BJ (cell line): ENCODE measurements at regions not wholly inside any gene's neighbourhood (a gene's known extent, or its start where the extent isn't known, plus 50 kb on each side); places are given as distances from the start of the nearest gene placed in this dataset.

Experiments used
- CTCF ChIA-PET: fragments of 350-600 bp; formaldehyde crosslinking; extraction: SDS; loops from one replicate; lab custom pipeline; 2021; ENCODE audit warnings: antibody characterized with exemption, inconsistent platforms; lab: Yijun Ruan, JAX
- POLR2A ChIA-PET: fragments of 300-600 bp; sonication (Branson Sonifier 250); formaldehyde crosslinking; extraction: SDS; loops from one replicate; lab custom pipeline; 2021; ENCODE audit warnings: antibody characterized with exemption; lab: Charles Lee
- DNase-seq: peaks from one replicate; pipeline ENCODE4 v3.0.0-alpha.2; 2011; ENCODE audit warnings: low read depth
- H3K27me3 ChIP-seq: 2 replicates; pipeline ENCODE4 v1.6.0; 2011; ENCODE audit warnings: low read length; ENCODE audit not compliant: control insufficient read depth, insufficient read depth
- H3K36me3 ChIP-seq: 2 replicates; pipeline ENCODE4 v1.5.1; 2011; ENCODE audit warnings: low read length; ENCODE audit not compliant: control insufficient read depth, insufficient read depth
- H3K4me3 ChIP-seq: 2 replicates; pipeline ENCODE4 v1.5.1; 2011; ENCODE audit warnings: low read depth, mild to moderate bottlenecking, control low read depth, low read length
- CTCF ChIP-seq: IDR thresholded peaks from 2 replicates; pipeline ENCODE4 v1.5.1; 2011; ENCODE audit warnings: low read depth, mild to moderate bottlenecking, control low read depth, inconsistent platforms, low read length, moderate library complexity; ENCODE audit not compliant: insufficient read depth

- CTCF ChIA-PET: no interaction called here
- no peak for DNase-seq
- H3K36me3 ChIP-seq: no peaks in the 10 kb centered on the region
- no peaks in the 10 kb centered on the region for H3K27me3 ChIP-seq
- POLR2A ChIA-PET: no interaction called here
- H3K4me3 ChIP-seq: no peak overlapping the region
- TF ChIP-seq CTCF: no peak
Measured at GRCh38 chr13:47788844-47789243, 212.2 kb downstream of the SUCLA2 start.

GRCh38 chr13:47774671-47774994 lies 226.4 kb downstream of the SUCLA2 start:
- POLR2A ChIA-PET: interaction anchor here (0.7 kb wide), 1 partner anchor 57 kb away, joined by 3 read pairs; no protein-coding TSS in a partner anchor
- TF ChIP-seq CTCF: no peak
- H3K36me3 ChIP-seq: no peaks in the 10 kb centered on the region
- CTCF ChIA-PET: interaction anchor here (1.1 to 3.3 kb wide), 3 partner anchors 87 to 943 kb away, joined by 3 to 24 read pairs (median 5); no protein-coding TSS in a partner anchor
- no peak for DNase-seq
- H3K4me3 ChIP-seq: no peak overlapping the region
- H3K27me3 ChIP-seq: peaks cover 4% of the 10 kb centered on the region; the same call in 1 of the 2 replicates

GRCh38 chr13:47764817-47765216 lies 236.3 kb downstream of the SUCLA2 start:
- Histone ChIP-seq H3K36me3 (no peaks in the 10 kb centered on the region), H3K27me3 (no peaks in the 10 kb centered on the region), H3K4me3 (no peak overlapping the region)
- no peak for TF ChIP-seq CTCF
- CTCF ChIA-PET: no interaction called here
- DNase-seq: no peak
- POLR2A ChIA-PET: no interaction called here

- H3K4me3 ChIP-seq: no peak overlapping the region
- POLR2A ChIA-PET: no interaction called here
- no peak for TF ChIP-seq CTCF
- H3K27me3 ChIP-seq: no peaks in the 10 kb centered on the region
- no peak for DNase-seq
- CTCF ChIA-PET: interaction anchor here (0.7 kb wide), 1 partner anchor 692 kb away, joined by 3 read pairs; no protein-coding TSS in a partner anchor
- H3K36me3 ChIP-seq: no peaks in the 10 kb centered on the region
Measured at GRCh38 chr13:47757466-47758080, 243.5 kb downstream of the SUCLA2 start.

GRCh38 chr13:47747901-47748300 lies 253.2 kb downstream of the SUCLA2 start:
- no peak for TF ChIP-seq CTCF
- ChIA-PET CTCF (no interaction called here), POLR2A (no interaction called here)
- peaks cover 3% of the 10 kb centered on the region; the same call in 1 of the 2 replicates for H3K27me3 ChIP-seq
- DNase-seq: no peak
- no peak overlapping the region for H3K4me3 ChIP-seq
- H3K36me3 ChIP-seq: no peaks in the 10 kb centered on the region
